Astrocyte of the spinal cord (primary cell): ENCODE measurements at regions not wholly inside any gene's neighbourhood (a gene's known extent, or its start where the extent isn't known, plus 50 kb on each side); places are given as distances from the start of the nearest gene placed in this dataset.

Source experiments
- DNase-seq: peaks from one replicate; pipeline ENCODE4 v3.0.0; 2011; ENCODE audit warnings: low read depth, low spot score
- H3K4me3 ChIP-seq: 2 replicates; pipeline ENCODE4 v1.5.1; 2011; ENCODE audit warnings: low read depth, mild to moderate bottlenecking, low read length, moderate library complexity
- in situ Hi-C: cut with HindIII; loops from 2 replicates; pipeline ENCODE4 v1.10.0; 2017; ENCODE audit warnings: low sequenced_read_pairs
- TF ChIP-seq, protein P1 (sequence below): IDR thresholded peaks from 2 replicates; pipeline ENCODE4 v1.5.1; 2012; ENCODE audit warnings: low read depth, mild to moderate bottlenecking, low read length, inconsistent platforms

DNA sequence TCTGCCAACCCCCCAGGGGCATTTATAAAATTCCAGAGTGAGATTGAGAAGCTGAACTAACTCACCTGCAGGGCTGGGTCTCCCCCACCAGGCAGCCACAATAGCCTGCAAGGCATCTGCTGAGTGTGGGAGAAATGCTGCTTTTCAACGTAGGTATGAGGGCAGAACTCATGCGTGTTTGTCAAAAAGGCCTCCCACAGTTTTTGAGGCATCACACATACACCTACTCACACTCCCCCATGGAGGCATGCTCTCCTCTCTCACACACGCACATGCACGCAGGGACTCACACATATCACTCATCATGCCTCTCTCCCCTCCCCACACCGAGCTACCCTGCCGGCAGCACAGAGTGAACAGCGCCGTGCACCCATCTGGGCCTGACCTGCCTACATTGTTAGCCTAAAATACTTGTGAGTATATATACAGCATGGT is 390.5 kb downstream of the FGF9 start:
- TF ChIP-seq, protein P1, sequence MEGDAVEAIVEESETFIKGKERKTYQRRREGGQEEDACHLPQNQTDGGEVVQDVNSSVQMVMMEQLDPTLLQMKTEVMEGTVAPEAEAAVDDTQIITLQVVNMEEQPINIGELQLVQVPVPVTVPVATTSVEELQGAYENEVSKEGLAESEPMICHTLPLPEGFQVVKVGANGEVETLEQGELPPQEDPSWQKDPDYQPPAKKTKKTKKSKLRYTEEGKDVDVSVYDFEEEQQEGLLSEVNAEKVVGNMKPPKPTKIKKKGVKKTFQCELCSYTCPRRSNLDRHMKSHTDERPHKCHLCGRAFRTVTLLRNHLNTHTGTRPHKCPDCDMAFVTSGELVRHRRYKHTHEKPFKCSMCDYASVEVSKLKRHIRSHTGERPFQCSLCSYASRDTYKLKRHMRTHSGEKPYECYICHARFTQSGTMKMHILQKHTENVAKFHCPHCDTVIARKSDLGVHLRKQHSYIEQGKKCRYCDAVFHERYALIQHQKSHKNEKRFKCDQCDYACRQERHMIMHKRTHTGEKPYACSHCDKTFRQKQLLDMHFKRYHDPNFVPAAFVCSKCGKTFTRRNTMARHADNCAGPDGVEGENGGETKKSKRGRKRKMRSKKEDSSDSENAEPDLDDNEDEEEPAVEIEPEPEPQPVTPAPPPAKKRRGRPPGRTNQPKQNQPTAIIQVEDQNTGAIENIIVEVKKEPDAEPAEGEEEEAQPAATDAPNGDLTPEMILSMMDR, result no peak
- in situ Hi-C loops, result no loop called here
- H3K4me3 ChIP-seq, result no peak overlapping the region
- no peak for DNase-seq

DNA sequence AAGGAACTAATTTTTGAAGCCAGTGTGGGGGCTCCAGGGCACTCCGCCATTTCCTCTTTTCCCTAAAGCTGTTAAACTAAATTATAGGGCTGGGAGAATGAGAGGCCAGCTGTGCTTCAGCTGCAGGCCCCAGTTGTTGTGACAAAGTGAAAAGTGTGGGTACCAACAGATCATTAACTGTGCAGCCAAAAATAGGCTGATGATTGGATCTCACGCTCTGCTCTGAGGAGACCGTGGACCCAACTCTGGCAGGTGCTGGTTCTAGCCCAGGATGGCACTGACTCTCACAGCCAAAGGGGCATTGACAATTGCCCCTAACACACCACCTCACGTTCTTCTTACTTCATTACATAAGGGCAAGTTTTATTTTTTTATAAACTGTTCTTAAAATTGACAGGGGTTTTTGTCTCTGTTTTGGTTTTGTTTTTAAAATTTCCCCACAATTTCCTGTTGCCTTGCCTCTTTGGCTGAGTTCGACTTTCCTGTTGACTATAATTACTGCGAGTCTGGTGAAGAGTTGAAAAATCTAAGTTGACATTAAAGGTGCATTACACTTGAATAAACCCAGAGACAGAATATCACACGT is 391.0 kb downstream of the FGF9 start:
- in situ Hi-C loops, result no loop called here
- H3K4me3 ChIP-seq, result no peak overlapping the region
- TF ChIP-seq, protein P1, result no peak
- DNase-seq, result no peak

DNA sequence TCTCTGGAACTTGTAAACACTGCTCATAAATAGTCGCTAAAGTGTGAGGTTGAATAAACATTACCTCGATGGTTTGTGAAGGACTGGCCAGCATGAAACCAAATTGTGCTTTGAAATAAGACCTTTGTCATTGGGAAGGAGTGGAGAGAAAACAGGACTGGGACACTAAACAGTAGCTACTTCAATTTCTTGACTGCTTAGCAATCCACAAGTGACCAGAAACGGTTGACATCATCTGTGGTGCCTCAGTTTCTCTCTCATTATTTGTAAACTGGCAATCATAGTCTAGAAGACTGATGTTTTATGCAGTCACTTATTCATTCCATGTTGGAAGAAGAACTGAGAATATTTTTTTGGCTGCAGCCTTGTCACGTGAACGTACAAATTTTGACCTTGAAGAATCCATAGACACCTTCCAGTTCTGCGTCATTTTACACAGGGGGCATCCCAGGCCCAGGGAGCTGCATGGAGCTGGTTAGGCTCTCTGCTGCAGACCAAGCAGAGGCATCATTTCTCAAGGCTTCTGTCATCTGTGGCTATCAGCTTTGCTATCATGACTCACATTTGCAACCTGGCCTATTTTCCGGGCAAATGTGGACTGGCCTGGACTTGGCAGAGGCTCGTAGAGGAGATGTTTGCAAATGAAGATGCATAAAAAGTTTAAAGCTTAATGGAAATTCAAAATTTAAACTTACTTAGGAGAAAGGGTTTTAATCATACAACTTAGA is 391.8 kb downstream of the FGF9 start:
- TF ChIP-seq, protein P1, result no peak
- in situ Hi-C loops, result no loop called here
- no peak for DNase-seq
- no peak overlapping the region for H3K4me3 ChIP-seq

DNA sequence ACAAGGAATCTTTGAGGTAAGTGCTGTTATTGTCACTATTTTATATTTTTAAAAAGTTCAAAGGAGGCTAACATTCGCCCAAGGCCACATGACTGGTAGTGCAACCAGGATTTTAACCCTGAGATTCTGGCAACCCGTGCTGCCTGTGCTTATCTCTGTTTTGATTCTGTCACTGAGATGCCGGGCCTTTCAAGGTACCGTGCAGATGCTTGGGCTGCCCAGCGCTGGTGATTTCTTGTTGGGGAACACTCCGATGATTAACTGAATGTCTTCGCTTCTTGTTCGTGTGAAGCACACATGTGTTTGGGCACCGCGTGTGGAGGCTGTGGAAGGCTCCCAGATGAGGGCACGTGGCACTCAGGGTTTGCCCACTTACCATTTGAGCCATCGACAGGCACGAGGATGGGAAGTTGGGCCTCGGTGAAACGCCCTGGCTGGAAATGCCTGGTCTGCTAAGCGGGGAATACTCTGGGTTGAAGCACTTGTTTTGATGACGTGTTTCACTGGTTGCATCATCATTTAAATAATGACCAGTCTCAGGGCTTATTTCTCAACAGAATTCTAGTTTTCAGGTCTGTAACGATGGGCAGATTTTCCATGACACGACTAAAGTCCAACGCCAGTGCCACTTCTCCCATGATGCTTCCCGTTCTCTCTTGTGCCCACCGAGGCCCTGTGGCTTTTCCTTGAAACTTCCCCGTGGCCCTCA is 392.7 kb downstream of the FGF9 start:
- in situ Hi-C loops, result no loop called here
- no peak overlapping the region for H3K4me3 ChIP-seq
- DNase-seq, result no peak
- TF ChIP-seq, protein P1, result no peak

DNA sequence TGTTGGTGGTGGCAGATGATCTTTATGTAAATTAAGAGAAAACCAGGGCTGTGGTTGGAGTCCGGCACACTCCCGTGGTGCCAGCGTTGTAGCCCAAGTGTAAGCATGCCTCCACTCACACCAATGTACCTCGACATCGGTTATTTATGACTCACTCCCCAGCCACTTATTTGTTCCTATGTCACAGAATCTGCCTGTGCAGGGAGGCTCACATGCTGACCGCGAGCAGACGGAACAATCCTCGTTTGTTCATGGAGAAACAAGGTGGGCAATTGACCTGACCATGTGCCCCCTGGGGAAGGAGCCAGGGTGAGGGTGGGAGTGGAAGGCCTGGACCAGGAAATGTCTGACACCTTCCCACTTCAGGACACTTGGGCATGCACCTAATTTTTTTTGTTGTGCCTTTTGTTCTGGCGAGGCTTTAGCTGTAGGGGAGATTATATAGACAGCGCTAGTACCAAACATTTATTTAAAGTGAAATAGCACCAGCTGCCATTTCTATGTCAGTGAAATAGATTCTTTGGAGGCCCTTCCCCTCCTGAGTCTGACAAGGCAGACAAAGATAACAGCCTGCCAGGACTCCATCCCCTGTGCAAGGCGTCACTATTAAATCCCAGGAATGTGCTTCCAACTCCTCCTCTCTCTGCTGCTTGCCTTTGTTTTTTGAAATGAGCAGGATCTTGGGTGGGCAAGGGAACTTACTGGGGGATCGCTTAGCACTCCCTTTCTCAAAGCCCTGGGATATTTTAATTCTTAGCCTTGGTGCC is 394.2 kb downstream of the FGF9 start:
- in situ Hi-C loops, result no loop called here
- no peak for DNase-seq
- TF ChIP-seq, protein P1, result no peak
- no peak overlapping the region for H3K4me3 ChIP-seq

DNA sequence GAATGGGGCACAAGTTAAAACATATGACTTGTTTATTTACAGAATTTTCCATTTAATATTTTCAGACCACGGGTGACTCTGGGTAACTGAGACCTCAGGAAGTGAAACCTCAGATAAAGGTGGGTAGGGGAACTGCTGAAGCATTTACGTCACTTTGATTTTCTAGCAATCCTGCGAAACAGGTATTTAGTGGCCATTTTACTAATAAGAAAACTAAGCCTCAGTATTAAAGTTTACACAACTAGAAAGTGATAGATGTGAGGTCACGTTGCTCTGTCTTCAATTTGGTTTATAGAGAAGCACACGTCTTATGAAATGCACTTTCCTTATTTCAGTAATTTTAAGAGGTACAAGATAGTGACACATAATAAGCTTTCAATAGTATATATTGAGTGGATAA is 402.8 kb downstream of the FGF9 start:
- TF ChIP-seq, protein P1, result no peak
- no peak overlapping the region for H3K4me3 ChIP-seq
- no peak for DNase-seq
- in situ Hi-C loops, result no loop called here
